PC-3 (cell line): ENCODE measurements at regions not wholly inside any gene's neighbourhood (a gene's known extent, or its start where the extent isn't known, plus 50 kb on each side); places are given as distances from the start of the nearest gene placed in this dataset.

Experiments
- CTCF ChIP-seq: fragments of 300-600 bp; sonication (generic); conservative IDR thresholded peaks from 2 replicates; pipeline ENCODE4 v1.5.1; 2017; ENCODE audit warnings: antibody characterized with exemption, low read depth, mild to moderate bottlenecking, low read length
- EZH2 ChIP-seq: fragments of 300-600 bp; sonication (generic); IDR thresholded peaks from one replicate; pipeline ENCODE4 v1.6.1; 2017; ENCODE audit warnings: antibody characterized with exemption, mild to moderate bottlenecking, low read length; ENCODE audit not compliant: unreplicated experiment
- EZH2phosphoT487 ChIP-seq: fragments of 300-600 bp; sonication (generic); IDR thresholded peaks from 2 replicates; pipeline ENCODE4 v1.6.1; 2018; ENCODE audit warnings: mild to moderate bottlenecking, antibody characterized with exemption, low read length, borderline replicate concordance

- TF ChIP-seq CTCF (no peak), EZH2 (no peak), EZH2phosphoT487 (no peak)
Measured at GRCh38 chr2:172671501-172671900, 64.1 kb upstream of the RAPGEF4 start.
